CD4-positive, alpha-beta T cell (primary cell): ENCODE measurements at regions not wholly inside any gene's neighbourhood (a gene's known extent, or its start where the extent isn't known, plus 50 kb on each side); places are given as distances from the start of the nearest gene placed in this dataset.

Experiments
- ATAC-seq: fragments of 200-7000 bp; cut with Tn5 transposase; one replicate; pipeline ENCODE4 v1.10.0; 2022; ENCODE audit warnings: mild to moderate bottlenecking; ENCODE audit not compliant: poor library complexity
- CTCF ChIA-PET: fragments of 350-600 bp; sonication (Branson Sonifier 250); formaldehyde crosslinking; loops from one replicate; lab custom pipeline; 2021; ENCODE audit warnings: antibody characterized with exemption, inconsistent platforms; lab: Charles Lee
- POLR2A ChIA-PET: fragments of 350-600 bp; sonication (Branson Sonifier 250); formaldehyde crosslinking; loops from one replicate; lab custom pipeline; 2021; ENCODE audit warnings: antibody characterized with exemption, inconsistent platforms; lab: Charles Lee
- DNase-seq, 14 experiments: peaks; one replicate each; pipeline ENCODE4 v3.0.0-alpha.2; 2013 to 2020; ENCODE audit warnings: mixed read lengths in 2 of 14
- H3K27ac ChIP-seq, 2 donors: one replicate each; pipeline versions ENCODE4 v1.5.1 to v1.7.0; 2013; ENCODE audit warnings: low read length in 2 of 2, low read depth in 1 of 2, mild to moderate bottlenecking in 1 of 2
- H3K27me3 ChIP-seq, 2 experiments: 1 replicate in 1 of 2; 2 replicates in 1 of 2; pipeline versions ENCODE4 v1.6.1 to v1.7.0; 2013; ENCODE audit warnings: low read length in 2 of 2, control low read depth in 1 of 2, mild to moderate bottlenecking in 1 of 2, moderate library complexity in 1 of 2; ENCODE audit not compliant: insufficient read depth in 2 of 2, control insufficient read depth in 1 of 2
- H3K36me3 ChIP-seq: one replicate; pipeline ENCODE4 v1.6.1; 2013; ENCODE audit warnings: low read length, control low read depth; ENCODE audit not compliant: insufficient read depth
- H3K4me1 ChIP-seq: one replicate; pipeline ENCODE4 v1.6.1; 2013; ENCODE audit warnings: low read length, control low read depth; ENCODE audit not compliant: insufficient read depth
- H3K4me3 ChIP-seq: one replicate; pipeline ENCODE4 v1.5.1; 2013; ENCODE audit warnings: mild to moderate bottlenecking, low read length, moderate library complexity
- H3K9me3 ChIP-seq, 2 experiments: 1 replicate in 1 of 2; 2 replicates in 1 of 2; pipeline versions ENCODE4 v1.6.1 to v1.7.0; 2013; ENCODE audit warnings: low read length in 2 of 2, mild to moderate bottlenecking in 2 of 2, control low read depth in 1 of 2, moderate library complexity in 1 of 2; ENCODE audit not compliant: control insufficient read depth in 1 of 2, insufficient read depth in 1 of 2
- H3K27ac Mint-ChIP-seq: one replicate; pipeline ENCODE4 v1.8.0; 2020; ENCODE audit warnings: mixed read lengths
- H3K27me3 Mint-ChIP-seq: one replicate; pipeline ENCODE4 v1.8.0; 2021; ENCODE audit warnings: mixed read lengths
- H3K36me3 Mint-ChIP-seq: one replicate; pipeline ENCODE4 v1.8.0; 2021; ENCODE audit warnings: low read depth, mixed read lengths
- H3K4me1 Mint-ChIP-seq: one replicate; pipeline ENCODE4 v1.8.0; 2021; ENCODE audit warnings: low read depth, mixed read lengths
- H3K4me3 Mint-ChIP-seq: one replicate; pipeline ENCODE4 v1.8.0; 2020; ENCODE audit warnings: mild to moderate bottlenecking, mixed read lengths
- H3K9me3 Mint-ChIP-seq: one replicate; pipeline ENCODE4 v1.8.0; 2020; ENCODE audit warnings: mixed read lengths
- CTCF ChIP-seq: fragments of 200-600 bp; IDR thresholded peaks from one replicate; pipeline ENCODE4 v1.8.0; 2022; ENCODE audit warnings: antibody characterized with exemption, mild to moderate bottlenecking
- intact Hi-C, 2 experiments: fragments of 100-400 bp; cut with DNase I in 1 of 2; cut with micrococcal nuclease in 1 of 2; formaldehyde crosslinking; loops; one replicate each; pipeline versions ENCODE4 v1.15.1 to v1.9.0; 2023 to 2025; cut with DNase I, micrococcal nuclease

DNA sequence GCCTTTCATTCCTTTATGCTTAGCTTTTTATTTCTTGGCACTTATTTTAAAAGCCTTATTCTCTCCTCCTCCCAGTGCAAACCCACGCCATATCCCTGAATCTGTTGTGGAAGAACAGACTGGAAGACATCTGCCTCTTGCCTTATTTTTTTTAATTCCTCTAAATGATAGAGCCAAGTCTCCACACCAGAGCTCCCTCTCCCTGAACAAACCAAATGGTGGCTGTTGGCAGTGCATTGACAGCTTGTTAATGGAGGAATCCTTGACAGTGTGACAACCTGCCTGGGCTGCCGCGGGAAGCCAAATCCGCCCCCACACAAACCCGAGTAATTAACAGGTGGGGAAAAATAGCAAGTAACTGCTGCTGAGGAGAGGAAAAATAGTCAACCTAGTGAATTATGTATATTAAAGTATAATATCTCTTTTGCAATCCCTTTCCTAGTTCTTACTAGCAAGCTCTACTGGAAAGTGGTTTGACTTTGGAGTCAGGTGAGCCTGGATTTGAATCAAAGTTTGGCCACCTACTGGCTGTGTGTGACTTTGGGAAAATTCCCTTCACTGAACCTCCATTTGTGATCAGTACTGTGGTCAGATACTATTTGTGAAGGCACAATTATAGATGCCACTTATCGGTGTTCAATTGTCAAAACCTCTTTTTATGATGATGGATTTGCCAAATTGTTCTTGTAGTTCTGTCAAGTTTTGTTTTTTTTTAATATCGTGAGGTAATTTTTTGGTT is 589.6 kb downstream of the PDCD6IP start:
- Mint-ChIP-seq H3K4me1 (no peaks in the 10 kb centered on the region), H3K4me3 (no peak overlapping the region), H3K36me3 (no peaks in the 10 kb centered on the region), H3K27ac (no peak overlapping the region), H3K27me3 (no peaks in the 10 kb centered on the region), H3K9me3 (no peaks in the 10 kb centered on the region)
- intact Hi-C loops = no loop called here
- Histone ChIP-seq H3K4me3 (no peak overlapping the region), H3K27me3 (no peaks in the 10 kb centered on the region), H3K4me1 (no peaks in the 10 kb centered on the region), H3K27ac (no peak overlapping the region), H3K9me3 (no peaks in the 10 kb centered on the region), H3K36me3 (no peaks in the 10 kb centered on the region)
- no peak for TF ChIP-seq CTCF
- ChIA-PET CTCF (no interaction called here), POLR2A (no interaction called here)
- DNase-seq (no peak), ATAC-seq (no peak)

DNA sequence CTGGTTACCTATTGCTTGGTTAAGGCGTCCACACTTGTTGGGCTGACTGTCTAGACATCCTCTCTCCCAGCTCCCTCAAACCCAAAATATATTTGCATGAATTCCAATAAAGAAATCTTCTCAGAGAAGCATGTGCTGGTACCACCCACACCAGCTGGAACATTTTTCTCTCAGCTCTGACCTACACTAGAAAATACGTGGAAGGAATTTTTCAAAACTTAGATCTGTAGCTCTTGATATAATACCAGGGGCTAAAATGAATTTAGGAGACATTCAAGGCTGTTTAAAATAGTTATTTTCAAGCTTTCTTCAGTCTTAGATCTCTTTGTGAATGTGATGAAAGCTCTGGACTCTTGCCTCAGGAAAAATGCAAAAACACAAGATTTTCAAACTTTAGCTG is 590.4 kb downstream of the PDCD6IP start:
- TF ChIP-seq CTCF = no peak
- Histone ChIP-seq H3K36me3 (no peaks in the 10 kb centered on the region), H3K9me3 (no peaks in the 10 kb centered on the region), H3K4me3 (no peak overlapping the region), H3K4me1 (no peaks in the 10 kb centered on the region), H3K27me3 (no peaks in the 10 kb centered on the region), H3K27ac (no peak overlapping the region)
- Mint-ChIP-seq H3K27me3 (no peaks in the 10 kb centered on the region), H3K4me3 (no peak overlapping the region), H3K36me3 (no peaks in the 10 kb centered on the region), H3K27ac (no peak overlapping the region), H3K9me3 (no peaks in the 10 kb centered on the region), H3K4me1 (no peaks in the 10 kb centered on the region)
- CTCF ChIA-PET = no interaction called here
- DNase-seq (no peak), ATAC-seq (no peak)
- POLR2A ChIA-PET = no interaction called here
- intact Hi-C loops = no loop called here

- no peak for ATAC-seq
- Histone ChIP-seq H3K27ac (no peak overlapping the region), H3K4me1 (no peaks in the 10 kb centered on the region), H3K36me3 (no peaks in the 10 kb centered on the region), H3K9me3 (peaks cover 0 to 10% of the 10 kb centered on the region in 2 experiments), H3K4me3 (no peak overlapping the region), H3K27me3 (no peaks in the 10 kb centered on the region)
- Mint-ChIP-seq H3K4me1 (no peaks in the 10 kb centered on the region), H3K27ac (no peak overlapping the region), H3K27me3 (no peaks in the 10 kb centered on the region), H3K9me3 (no peaks in the 10 kb centered on the region), H3K36me3 (no peaks in the 10 kb centered on the region), H3K4me3 (no peak overlapping the region)
- no peak for DNase-seq
- ChIA-PET CTCF (no interaction called here), POLR2A (no interaction called here)
- intact Hi-C loops = no loop called here
- TF ChIP-seq CTCF = no peak
These were observed 596.7 kb downstream of the PDCD6IP start for GRCh38 chr3:34394978-34395748.
